ENCODE measurements at regions not wholly inside any gene's neighbourhood (a gene's known extent, or its start where the extent isn't known, plus 50 kb on each side); places are given as distances from the start of the nearest gene placed in this dataset.

DNA sequence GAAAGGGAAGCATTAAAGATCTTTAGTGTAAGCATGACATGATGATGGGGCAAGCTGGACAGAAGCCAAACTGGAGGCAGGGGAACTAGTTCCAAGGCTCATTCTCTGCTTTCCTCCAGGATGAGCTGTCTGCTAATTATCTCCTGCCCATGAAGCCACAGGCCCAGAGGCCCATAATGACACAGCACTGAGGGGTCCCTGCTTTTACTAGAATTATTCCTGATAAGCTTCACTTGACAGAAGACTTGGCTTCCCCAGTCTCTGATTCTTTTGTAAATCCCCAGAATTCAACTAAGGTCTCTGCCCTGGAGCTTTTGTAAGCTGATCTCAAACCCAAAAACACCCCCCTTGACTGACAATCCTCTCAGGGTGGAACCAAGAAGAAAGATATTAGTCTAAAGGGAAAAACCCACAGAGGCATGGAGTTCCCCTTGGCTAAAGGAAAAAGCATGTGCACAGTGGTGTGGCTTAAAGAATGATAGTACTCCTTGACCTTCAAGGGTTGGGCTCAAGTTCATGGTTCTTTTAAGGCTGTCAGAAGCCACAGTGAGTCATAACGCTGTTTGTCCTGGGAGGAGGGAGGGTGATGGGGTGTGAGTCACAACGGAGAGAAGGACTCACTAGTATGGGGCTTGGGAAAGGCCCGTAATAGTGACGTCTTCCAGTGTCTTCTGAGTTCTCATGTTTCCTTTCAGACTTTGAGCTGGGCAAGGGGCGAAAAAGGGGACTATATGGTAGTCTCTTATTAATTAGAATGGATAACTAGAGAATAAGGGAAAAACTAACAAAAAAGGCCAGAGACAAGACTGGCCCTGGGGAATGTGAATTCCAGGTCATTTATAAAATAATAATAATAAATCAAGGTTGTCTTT, 146.0 kb upstream of the CPEB2 start:
- DNase-seq, result no peak

DNA sequence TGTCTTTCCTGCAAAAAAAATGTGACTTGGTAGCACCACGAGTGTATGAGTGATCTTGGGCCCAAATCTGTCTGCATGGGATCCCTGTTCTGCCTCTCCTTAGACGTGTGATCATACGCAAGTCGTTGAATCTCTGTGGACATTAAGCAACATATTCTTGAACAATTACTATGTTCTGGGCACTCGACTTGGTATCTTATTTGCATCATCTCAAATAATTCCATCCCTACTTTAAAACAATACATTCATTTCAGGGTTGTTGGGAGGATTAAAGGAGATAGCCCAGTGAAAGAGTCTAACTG, 145.4 kb upstream of the CPEB2 start:
- DNase-seq, result no peak

DNA sequence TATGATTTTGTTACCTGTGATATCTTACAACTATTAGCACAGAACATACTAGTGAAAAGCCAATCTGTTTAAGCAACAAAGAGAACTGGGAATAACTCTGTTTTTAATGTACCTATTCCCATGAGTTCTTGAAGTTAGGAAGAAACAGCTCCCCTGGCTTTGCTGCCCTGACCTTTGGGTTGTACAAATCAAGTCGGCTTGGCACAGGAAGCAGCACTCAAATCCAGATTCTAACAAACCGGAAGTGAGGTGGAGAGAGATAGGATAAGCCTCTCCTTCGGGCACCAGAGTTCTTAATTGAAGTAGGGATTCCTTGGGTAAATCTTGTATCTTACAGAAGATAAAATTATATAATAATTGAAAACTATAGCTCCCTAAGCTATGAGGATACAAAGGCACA, 144.8 kb upstream of the CPEB2 start:
- no peak for DNase-seq

DNA sequence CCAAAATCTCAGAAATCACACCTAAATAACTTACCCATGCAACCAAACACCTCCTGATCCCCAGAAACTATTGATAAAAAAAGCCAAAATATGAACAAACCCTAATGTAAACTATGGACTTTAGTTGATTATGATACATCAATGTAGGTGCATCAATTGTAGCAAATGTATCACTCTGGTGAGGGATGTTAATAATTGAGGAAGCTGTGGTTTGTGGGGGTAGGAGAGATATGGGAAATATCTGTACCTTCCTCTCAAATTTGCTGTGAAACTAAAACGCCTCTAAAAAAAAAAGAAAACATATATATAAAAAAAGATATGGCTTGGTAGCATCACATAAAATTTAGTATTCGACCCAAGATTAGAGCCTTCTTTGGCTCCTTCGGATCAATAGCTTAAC, 144.3 kb upstream of the CPEB2 start:
- DNase-seq, result no peak

DNA sequence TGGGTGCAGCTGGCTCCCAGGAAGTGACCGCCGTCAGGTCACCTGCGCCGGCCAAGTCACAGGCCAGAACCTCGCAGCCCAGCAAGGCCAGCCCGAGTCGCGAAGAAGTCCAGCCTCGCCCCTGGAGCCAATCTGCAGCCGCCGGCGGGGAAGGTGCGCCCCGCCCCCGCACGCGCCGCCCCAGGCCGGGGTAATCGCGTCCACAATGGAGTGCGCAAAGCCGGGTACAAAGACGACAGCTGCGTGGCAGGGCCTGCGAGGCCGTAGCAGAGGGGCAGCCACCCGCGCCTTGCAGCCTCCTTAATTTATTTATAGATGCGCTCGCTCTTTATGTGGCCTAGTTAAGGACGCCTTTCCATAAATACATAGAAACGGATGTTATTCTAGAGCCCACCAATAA, 139.4 kb upstream of the CPEB2 start:
- peak; percentile 75 for DNase-seq

DNA sequence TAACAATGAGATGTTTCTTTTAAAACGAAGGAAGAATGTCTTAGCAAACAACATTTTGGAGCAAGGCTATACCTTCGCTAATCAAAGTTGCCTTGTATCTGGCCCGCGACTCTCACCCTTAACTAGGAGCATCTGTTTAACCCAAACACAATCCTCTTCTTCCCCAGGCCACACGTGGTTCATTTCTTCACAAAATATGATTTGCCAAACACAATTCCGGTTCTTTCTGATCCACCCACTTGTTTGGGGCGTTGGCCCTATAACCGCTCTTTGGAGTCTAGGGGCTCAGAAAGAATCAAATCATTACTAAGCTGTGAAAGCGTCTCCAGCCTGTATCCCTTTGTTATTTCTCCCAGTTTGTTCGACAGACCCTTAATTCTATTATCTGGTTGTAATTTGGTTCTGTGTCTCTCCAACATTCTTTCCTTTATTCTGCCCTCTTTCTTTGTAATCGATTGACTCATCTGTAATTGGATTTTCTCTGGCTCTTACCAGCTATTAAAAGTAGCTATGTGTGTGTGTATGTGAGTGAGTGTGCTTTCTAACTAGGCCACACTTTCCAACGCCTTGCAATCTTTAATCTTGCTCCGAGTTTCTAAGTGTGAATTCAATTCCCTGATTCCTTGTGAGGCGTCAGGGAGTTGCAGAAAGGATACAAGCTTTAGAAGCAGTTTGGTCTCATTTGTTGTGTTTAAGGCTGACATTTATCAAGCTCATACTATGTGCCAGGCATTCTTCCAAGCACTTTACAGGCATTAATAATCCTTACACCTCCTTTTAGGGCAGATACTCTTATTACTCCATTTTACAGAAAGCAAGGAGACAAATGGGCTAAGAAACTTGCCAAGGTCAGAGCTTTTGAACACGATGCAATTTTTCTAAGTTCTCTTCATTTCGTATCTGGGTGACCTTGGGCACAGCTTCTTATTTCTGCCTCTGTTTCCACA, 138.6 kb upstream of the CPEB2 start:
- peak; percentile 33 for DNase-seq

DNA sequence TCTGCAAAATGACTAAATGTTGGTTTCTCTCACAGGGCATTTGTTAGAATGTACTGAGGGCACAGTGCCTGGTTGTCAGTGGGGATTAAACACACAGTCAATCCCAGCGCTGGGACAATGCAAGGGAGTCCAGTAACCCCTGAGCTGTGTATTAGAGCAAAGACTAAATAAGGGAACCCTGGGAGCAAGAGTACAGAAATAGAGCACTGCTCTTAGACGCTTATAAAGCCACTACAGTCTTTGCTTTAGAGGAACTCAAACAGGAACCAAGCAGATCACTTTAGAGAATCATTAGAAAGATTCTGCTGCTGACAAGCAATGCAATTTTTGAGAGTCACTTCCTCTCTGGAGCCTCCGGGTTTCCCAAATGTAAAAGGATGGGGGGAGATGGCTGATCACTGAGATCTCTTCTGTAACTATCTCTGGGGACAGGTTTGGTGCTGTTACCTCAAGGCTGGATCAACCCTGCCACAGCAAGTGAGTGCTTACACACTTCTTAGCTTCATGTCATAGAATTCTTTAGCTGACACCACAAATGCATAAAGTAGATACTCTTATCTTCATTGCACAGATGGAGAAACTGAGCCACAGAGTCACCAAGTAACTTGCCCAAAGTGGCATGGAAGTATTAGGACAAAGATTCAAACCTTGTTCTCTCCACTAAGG, 137.8 kb upstream of the CPEB2 start:
- DNase-seq, result no peak

DNA sequence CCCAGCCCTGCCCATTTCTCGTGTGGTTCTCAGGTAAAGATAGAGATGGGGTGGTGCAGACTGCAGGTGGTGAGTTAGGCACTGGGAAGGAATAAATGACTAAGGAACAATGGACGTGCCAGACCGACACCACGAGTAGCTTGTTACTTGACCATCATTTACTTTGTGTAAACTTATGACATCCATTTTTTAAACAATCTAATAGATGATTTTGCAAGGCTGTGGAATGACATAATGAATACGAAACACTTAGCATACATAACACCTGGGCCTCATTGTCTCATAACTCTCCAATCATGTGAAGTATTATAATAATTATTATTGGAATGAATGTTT, 137.3 kb upstream of the CPEB2 start:
- no peak for DNase-seq

DNA sequence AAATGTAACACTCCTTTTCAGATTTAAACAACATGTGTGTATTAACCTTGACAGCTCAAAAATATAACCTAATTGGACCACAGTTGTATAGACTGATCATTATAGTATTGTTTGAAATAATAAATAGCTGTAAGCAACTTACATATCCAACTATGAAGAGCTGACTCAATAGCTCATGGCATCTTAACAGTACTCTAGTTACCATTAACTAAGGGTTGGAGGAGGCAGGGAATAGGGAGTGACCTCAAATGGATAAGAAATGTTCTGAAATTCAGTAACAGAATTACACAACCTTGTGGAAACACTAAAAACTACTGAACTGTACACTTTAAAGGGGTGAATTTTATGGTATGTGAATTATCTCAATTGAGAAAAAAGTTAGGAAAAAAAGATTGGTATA, 136.5 kb upstream of the CPEB2 start:
- no peak for DNase-seq

DNA sequence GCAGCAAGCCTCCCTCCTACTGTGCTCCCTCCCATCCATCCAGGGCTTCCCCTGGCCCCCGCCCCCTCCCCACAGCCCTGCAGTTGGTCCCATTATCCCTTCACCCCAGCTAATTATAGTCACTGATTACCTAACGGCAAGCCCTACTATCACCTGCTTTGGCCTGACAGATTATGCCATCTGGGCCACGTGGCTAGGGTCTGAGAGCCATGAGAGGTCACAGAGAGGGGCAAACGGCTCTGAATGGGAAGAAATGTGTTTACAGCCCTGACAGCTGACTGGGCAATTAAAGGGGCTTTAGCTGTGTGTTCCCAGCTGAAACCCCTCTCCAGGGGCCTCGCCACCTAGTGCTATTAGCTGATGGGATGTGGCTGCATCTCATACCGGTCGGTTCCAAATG, 134.4 kb upstream of the CPEB2 start:
- DNase-seq, result peak; percentile 69

DNA sequence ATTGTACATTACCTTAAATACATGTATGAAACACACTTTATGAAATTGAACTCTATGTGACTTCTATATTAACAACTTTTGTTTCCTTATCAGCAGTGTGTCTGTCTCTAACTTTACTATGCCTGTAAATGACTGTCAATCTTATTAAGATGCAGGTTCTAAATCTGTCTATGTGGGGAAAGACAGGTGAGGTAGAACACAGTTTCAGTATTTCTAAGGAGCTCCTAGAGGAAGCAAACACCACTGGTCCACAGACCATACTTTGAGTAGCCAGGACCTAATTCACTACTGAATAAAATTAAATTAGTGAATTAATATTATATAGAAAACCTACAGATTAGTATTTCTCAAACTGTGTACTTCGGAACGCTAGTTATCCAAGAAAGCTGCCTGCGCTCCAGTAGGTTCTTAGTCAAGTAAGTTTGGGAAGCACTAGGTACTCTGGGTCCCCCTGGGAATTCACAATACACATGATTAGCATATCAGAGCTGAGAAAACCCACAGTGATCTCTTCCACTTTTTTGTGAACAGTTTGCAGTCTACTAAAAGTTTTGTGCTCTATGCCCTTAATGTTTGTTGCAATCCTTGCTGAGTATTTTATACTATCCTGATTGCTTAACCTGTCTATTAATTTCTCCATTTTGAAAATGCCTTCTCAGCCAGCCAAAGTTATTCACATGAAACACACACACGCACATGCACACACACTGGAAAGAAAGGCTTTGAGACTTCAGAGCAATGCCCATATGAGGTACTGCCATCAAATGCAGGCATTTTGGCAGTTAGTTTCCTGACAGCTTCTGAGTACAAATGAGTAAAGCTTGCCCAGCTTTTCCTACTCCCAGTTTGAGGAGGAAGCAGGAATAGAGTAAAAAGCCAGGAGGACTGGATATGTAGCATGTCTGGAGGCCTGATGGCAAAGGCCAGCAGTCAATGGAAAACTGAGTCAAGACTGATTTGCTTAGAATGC, 133.6 kb upstream of the CPEB2 start:
- no peak for DNase-seq

DNA sequence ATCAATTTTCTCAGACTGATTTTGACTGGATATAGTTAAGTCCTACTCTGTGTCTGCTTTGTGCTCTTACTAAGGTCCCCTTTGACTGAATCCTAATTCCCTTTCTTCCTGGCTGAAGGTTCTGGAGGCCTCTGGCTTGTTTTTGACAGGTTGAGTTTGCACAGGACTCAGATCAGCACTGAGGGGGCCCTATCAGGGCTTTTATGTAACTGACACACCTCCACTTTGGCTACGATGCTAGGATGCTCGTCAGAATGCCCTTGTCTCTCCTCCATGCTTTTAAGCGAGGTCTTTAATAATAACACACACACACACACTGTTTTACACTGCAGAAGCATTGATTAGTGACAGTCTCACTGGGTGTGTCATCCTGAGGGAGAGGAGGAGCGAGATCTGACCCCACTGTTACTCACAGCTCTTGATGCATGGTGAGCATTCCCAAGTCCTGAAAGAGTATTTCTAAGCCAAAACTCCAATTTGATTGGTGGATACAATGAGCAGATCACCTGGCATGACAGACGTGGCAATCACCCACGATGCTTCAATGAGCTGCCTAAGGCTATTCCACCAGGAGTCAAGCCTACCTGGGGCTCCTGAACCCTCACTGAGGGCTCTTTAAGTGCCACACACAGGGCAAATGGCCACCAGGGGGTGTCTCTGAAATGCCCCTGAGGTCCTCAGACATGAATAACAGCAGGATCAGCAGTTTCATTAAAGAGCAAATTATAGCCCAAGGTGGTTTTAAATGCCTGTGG, 130.4 kb upstream of the CPEB2 start:
- DNase-seq, result no peak

DNA sequence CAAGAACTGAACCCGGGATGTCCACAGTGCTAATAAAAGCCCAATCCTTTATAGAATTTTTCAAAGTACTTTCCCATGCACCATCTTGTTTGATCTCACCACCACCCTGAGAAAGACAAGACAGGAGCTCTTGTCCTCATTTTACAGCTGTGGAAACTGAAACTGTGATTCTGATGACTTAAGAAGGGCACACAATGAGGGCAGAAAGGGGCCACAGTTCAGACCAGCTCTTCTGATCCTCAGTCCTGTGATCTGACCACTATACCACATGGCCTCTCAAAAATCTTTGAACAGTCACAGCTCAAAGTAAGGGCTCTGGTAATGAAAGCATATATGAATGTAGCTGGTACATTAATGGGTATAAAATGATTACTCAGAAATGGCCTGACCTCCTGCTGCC, 127.3 kb upstream of the CPEB2 start:
- no peak for DNase-seq

DNA sequence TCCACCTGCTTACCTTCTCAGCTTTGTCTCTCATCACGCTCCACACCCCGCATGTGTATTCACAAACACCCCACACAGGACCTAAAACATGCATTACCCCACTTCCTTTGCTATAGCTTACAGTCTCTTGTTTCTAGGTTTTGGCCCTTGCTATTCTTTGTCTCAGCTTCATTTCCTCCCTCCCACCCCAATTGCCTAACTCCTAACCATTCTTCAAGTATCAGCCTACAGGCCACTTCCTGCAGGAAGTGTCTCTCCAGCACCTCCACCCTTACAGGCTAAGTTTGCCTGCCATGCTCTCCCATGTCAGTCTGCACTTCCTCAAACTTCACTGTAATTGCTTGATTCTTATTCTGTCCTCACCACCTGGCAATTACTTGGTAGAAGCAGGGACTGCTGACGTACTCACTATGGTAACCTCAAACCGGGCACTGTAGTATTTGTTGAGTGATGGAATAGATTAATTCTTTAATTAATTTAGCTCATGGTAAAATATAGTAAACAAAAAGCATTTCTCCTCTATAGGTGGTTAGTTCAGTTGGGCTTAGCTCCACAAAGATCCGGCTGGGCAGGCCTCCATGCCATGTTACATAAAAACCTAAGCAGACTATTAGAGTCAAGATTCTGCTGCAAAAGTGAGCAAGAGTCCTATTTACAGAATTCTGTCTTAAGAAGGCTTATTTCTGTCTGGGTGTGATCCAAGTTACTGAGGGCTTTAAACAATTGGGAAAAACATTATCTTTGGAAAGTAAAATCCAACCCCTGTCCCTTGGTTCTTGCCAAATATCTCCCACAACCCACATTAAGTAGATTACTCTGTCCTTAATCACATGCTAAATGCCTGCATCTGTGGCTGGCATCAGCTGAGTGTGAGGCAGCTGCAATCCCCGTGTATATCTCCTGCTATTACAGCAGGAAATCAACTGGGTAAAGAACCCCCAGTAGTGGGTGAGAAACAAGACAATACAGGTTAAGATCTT, 124.7 kb upstream of the CPEB2 start:
- peak; percentile 27 for DNase-seq

DNA sequence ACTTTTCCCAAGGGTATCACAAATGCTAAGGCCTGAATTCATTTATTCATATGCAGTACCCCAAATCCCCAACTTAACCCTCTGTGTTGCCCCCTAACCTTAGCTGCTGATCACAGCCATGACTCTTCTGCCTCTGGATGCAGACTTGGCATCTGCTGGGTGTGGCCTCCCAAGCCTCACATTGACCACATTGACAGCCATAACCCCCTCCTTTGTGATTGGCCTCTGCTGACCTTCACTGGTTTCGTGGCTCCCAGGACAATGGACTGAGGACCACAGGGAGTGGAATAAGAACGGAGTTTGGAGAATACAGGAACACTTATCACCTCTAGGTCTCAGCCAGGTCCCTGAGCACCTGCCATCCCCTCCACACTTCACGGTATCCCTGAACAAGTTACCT, 123.6 kb upstream of the CPEB2 start:
- DNase-seq, result no peak

DNA sequence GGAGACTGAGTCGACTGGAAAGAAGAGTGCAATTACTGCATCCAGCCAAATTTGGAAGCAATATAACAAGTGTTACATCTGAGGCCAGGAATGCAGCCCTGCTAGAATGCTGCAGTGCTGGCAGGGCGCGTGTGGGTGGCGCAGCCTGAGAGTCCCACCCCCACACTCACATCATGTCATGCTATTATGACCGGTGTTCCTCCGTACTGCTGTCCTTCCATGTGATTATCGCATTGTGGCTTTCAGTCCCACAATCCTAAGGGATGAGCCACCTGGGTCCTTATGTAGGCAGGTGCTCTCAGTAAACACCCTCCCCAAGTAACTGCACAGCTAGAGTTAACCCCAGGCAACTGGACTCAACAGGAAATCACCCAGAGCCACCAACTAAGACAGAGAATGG, 122.6 kb upstream of the CPEB2 start:
- DNase-seq, result no peak

DNA sequence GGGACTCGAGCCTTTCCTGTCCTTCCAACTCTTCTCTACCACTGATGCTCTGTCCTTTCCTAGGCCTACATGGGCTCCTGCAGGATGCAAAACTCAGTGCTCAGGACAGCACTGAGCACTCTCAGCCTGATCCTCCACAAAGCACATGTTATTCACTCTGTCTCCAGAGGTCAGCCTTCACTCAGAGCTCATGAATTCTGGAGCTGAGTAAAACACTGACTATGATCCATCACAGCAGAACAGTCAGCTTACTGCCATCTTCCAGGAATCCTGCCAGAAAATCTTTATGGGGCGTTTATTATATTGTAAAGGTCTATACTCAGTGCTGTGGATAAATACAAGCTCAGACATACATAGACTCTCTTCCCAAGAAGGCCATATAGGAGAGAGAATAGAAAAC, 121.5 kb upstream of the CPEB2 start:
- DNase-seq, result no peak

DNA sequence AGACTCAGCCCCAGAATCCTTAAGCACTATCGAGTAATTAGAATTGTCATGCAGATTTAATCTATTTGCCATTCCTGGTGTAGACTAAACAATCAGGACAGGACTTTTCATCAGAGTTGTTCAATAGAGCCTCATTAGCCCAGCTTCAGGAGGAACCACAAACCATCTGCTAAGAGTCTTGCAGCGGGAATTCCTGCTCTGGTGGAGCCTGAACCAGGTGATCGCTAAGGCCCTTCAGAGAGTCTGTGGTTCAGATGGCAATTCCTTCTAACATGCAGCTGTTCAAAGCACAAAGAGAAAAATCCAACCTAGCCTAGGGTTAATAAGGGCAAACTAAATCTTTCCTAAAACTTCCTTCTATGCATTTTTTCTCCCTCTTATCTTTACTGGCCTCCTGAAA, 119.1 kb upstream of the CPEB2 start:
- no peak for DNase-seq

DNA sequence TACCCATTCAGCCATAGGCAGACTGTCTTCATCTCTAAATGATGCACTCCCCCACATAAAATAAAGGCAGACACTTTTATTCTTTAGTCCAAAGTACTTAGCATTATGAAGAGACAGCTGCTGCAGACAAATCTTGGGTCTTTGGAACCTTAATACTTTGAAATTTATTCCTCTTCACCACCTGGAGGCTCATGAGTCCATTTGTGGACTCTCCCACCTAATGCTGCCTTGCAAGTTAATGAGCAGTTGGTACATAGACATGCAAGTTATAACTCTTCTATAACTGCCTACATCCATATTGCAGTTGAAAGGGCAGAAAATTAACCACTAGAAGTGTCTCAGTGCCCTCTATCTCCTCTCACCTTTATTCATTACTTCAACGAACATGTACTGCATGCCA, 118.6 kb upstream of the CPEB2 start:
- DNase-seq, result no peak

DNA sequence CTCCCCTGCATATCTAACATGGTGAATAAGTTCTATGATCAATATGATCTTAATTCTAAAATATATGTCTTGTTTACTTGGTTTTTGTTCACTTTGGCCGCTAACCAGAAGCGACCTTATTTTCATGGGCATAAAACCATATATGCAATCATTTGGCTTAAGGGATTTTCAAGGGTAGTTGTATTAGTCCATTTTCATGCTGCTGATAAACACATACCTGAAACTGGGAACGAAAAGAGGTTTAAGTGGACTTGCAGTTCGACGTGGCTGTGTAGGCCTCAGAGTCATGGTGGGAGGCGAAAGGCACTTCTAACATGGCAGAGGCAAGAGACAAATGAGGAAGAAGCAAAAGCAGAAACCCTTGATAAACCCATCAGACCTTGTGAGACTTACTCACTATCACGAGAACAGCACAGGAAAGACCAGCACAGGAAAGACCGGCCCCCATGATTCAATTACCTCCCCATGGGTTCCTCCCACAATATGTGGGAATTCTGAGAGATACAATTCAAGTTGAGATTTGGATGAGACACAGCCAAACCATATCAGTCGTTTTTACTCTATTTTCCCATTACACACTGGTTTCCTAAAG, 114.3 kb upstream of the CPEB2 start:
- no peak for DNase-seq

All from tongue (tissue), 1 donor.